ENCODE measurements at regions not wholly inside any gene's neighbourhood (a gene's known extent, or its start where the extent isn't known, plus 50 kb on each side); places are given as distances from the start of the nearest gene placed in this dataset.

DNA sequence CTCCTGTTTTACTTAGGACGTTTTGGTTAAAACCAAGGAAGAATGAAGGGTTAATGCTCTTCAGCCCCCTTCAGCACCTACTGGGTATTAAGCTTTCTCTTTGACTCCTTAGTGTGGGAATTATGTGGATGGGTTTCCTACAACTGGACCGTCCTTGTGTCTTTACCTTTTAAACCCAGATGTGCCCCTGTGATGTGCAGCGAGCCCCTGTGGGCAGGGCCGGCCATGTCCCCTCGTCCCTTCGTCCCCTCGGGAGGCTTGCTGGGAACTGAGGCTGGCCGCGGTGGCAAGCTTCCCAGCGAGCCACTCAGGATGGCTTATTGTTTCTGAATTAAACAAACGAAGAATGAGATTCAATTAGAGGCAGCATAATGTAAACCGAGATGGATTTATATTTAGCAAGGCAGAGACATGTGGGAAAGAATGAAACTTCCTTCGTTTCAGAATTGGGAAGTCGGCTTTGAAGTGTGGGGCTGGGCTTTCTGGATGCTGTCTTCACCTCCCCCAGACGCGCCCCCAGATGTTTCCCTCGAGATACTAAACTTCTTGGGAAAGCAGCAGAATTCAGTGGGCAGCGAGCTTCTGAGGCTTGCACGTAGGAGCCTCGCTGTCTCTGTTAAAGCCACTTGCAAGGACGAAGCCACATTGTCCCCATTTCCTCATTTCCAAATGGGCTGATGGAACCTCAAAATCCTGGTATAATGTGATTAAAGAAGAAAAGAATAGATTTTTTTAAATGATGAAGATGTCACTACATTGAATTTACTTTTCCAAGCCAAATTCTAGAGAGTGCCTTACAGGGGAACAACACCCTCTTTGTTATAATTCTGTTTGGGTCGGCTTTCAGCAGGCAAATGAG, 146.0 kb downstream of the VAPA start:
- DNase-seq = no peak

DNA sequence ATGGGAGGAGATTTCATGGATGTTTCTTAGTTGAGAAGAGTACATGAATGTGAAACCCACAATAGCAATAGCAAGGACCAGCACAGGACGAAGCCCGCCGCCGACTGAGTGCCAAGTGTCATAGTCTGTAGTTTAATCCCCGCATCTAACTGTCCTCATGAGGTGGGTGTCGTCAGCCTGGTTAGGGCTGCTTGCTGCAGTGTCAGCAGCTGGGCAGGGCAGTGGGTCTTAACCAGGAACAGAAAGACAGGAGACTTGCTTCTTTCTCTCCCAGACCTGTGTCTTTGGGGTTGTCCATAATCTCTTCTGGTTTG, 146.6 kb downstream of the VAPA start:
- DNase-seq = no peak

DNA sequence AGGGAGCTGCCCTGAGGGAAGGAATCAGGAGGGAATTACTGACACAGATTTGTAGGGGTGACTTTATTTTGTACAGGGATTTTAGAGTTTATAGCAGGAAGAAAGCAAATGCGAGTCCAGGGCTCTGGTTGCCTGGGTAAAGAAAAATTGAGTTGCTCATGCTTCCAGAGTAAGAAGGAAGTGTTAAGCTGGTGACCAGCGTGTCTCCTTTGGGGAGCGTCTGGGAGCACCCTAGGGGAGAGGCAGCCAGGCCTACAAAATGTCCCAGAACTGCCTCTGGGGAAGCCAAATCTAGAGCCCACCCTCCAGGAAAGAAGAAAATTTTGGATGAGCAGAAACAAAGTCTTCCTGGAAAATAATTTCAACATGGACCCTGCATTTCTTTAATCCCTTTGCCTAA, 147.0 kb downstream of the VAPA start:
- DNase-seq = no peak

DNA sequence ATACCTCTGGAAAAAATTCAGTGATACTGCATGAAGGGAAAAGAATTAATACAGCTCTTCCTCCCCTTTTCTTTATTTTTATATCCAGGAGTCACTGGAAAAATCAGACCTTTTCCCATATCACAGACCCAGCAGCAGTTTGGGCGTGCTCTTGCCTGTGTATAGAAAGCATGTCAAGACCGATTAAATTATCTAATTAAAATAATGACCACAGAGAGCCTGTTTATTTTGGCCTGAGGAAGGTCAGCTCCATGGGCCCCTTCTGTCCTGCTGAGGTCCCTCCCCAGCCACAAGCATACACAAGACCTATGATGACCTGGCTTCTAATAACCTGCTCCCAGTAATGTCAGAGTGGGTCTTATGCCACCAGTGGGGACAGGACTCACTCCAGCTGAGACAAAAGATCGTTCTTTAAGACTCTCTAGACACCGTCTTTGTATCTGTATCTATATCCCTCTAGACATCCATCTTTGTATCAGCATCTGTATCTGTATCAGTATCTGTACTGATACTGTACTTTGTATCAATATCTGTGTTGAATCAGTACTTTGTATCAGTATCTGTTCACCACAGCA, 147.8 kb downstream of the VAPA start:
- DNase-seq = no peak

DNA sequence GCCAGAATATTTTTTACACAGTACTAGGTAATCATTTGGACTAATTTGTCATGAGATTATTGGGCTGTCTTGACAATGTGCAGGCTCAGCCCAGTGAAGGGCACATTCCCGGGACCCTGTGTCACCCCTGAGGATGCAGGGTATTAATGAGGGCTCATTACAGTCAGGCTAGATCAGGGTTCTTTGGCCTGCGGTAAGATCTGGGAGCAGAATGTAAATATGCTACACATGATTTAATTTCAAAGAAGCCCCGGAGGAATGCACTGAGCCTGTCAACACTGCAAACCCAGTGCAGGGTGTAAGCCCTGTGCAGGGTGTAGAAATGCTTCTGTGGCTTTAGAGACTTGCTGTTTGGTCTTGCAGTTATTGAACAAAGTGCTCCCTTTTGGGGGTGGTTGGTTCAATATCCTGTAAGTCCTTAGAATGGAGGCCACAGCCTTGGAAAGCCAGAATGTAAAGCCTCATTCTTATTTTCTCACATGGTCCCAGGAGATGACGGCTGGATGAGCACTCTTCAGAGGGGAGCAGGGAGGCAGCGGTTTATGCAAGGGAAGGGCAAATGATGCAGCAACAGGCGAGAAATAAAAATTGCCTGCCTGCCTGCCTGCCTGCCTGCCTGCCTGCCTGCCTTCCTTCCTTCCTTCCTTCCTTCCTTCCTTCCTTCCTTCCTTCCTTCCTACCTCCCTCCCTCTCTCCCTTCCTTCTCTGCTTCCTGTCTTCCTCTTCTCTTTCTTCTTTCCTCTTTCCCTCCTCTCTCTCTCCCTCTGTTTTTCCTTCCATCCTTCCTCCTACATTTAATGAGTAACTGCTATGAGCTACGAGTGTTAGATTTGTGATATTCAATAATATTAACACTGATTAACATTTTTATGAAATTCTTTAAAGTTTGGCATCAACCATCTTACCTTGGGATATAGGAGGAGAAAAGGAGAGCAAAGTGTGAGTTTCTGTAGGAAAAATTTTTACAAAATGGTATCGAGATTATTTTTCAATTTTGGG, 148.8 kb downstream of the VAPA start:
- DNase-seq = no peak

DNA sequence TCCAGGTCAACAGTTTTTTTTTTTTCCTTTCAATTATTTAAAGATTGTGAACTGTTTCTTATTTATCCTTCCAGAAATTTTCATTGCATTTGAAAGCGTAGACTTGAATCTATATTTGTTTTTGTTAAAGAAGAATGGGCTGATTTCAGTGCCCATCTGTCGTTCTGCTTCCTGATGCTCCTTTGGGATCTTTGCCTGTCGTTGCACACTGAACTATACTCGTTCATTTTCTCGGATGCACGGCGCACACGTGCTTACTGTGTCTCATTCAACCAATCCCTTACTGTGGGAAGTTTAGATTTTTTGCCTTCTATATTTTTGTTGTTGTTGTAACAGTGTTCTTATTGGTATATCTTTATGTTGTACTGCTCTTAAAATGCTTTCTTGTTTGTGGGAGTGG, 149.7 kb downstream of the VAPA start:
- no peak for DNase-seq

DNA sequence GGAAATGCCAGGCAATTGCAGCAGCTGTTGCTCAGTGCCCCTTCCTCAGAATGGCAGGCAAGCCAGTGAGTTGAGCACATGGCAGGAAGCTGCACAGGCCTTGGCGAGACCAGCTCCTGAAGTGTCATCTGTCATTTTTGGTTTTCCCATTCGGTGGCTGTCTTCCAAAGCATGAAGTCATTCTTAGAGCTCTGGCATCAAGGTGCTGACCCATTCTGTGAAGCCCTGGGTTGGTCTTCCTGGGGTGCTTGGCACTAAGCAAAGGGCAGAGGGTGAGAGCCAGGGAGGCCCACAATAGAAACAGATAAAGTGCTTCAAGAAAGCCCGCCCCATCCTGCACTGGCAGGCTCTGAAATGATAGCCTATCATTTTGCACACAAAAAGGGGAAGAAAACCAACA, 150.5 kb downstream of the VAPA start:
- no peak for DNase-seq

DNA sequence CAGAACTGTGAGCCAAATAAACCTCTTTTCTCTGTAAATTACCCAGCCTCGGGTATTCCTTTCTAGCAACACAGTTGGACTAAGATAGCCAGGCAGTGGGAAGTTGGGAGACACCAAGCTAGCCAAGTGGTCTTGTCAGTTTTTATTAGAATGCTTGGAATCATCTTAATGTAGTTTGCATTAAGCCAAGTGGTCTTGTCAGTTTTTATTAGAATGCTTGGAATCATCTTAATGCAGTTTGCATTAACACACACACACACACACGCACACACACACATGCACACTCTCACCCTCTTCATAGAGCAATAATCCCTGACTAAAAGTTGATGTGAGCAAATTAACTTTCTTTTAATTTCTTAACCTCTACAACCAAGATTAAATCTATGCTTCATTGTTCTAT, 151.5 kb downstream of the VAPA start:
- DNase-seq = no peak

DNA sequence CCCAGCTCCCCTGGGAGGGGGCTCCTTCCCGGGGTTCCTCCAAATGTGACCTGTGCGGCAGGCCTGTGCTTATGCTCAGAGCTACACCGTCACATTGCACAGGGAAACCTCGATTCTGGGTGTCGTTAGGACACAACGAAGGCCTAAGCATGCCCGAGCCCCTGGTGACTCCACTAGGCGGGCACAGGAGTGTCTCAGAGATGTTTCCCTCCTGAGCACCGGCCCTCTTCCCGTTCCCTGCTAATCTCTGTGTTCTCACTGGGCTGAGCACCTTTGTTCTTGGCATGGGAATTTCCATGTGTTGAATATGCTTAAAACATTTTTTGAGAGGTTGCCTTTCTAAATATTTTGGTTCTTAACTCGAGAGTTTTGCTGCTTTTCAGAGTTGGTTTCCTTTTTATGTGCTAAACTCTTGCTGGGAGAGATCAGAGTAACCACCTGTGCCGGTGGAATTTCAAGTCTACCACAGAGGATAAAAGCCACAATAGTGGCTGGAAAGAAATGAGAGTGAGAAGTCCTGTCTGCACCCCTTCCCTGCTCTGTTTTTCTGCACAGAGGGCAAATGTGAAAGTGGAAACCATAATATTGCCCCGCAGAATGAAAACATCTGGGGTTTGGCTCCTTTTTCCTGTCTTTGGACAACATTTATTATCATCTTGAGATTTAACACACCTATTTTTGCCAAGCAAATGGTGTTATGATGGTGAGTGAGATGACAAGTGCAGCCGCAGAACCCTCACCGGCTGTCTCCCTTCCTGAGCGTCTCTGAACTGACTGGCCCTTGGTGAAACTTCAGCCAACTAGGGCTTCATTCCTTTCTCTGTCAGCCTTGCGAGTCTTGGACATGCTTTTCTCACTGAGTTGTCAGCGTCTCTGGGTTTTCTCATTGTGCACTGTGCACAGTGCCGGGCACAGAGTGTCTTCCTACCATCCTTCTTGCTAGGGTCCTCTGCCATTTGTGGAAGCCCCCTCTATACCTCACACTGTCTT, 154.1 kb downstream of the VAPA start:
- no peak for DNase-seq

DNA sequence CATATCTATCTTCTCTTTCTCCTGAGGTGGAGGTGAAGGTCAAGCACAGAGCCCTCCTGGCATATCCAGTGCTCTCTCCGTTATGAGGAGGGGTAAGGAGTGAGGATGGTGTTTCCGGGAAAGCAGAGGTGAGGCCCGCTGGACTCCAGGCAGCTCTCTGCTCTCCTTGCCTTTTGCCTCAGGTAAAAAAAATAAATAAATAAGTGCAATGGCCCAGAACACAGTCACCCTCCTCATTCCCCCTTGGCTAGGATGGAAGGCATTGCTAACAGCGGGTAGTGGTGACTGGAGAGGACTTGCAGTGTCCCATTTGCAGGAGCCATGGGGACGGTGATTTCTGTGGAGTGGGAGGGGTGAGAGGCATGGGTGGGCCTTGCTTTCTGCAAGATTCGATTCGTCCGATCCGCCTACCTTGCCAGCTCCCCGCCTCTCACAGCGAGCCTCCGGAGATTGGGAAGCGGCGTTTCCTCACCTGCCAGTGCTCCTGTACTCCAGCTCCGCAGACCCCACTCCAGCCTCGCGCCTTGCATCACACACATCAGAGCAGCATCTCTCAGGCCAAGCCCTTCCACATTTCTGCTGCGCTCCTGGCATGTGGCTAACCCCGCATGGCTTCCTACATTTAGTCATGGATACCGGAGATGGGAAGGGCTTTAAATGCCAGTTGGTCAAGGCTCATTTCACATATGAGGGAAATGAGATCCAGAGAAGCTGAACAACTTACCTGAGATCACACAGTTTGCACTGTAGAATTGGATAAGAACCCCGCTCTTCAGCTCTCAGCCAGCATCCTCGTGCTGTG, 155.2 kb downstream of the VAPA start:
- peak; percentile 13 for DNase-seq

DNA sequence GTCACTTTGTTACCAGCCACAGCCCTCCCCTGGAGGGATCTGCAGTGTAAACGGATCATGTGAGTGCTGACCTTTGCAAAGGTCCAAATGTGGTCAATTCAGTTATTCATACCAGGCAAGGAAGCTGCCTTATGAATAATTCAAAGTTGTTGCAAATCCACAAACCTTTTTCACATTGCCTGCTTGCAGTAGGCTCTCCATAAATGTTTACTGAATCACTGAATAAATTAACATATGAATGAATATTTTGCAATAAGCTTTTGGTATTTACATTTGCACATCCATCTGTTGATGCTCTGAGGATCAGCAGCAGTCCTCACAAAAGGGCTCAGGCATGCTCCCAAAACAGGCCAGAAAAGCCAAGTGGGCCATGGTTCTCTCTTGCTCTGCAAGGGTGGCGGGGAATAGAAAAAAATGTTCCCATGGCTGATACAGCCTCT, 156.8 kb downstream of the VAPA start:
- DNase-seq = no peak

DNA sequence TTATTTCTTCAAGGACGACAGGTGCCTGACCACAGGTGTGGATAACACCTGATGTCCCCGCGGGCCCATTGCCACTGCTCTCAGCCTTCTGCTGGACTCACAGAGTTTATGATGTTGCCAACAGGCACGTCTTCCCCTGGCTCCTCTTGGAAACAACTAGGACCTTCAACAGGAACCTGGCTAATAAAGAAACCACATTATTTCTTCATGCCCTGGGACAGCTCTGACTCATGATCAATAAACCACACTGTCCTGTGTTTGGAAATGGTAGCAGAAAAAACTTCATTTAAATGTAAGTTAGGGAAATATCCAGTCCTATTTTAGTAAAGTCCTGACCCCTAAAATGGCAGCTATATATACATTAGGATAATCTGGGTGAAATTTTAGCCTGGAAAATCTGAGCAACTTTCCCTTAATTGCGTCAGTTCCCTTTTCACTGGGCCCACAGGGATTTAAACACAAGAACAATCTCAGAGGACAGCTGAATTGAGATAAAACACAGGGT, 158.9 kb downstream of the VAPA start:
- no peak for DNase-seq

DNA sequence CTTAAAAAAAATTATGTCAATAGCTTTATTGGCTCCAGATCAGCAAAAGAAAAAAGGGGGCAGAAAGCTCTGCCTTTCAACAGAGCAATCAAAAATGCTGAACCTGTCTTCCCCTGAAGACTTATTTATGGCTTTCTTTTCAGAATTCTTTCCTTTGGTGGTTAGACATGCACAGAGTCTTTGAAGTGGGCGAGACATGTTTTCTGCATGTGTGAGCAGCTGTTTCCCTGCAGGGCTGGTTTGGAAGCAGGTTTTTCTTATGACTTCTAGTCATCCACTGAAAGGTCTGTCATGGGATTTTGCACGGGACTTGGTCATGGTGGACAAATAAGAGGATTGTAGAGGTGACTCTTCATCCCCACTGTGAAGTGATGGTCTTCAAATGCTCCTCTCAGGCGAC, 160.3 kb downstream of the VAPA start:
- DNase-seq = no peak

DNA sequence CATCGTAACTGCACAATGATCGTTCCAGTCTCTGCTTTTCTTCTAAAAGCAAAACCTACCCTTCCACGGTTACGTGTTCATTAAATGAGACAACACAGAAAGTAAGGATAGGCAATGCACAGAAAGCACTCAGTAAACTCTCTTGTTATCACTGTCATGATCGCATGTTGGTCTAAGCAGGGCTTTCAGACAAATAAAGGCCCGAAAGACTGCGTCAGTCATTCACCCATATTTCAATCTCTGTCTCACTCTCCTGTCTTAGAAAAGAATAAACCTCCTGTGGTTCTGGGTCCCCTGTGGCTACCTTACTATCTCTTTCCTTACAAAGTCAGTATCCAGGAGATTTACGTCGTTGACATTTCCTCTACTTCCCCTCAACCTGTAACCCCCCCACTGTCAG, 160.9 kb downstream of the VAPA start:
- DNase-seq = no peak

DNA sequence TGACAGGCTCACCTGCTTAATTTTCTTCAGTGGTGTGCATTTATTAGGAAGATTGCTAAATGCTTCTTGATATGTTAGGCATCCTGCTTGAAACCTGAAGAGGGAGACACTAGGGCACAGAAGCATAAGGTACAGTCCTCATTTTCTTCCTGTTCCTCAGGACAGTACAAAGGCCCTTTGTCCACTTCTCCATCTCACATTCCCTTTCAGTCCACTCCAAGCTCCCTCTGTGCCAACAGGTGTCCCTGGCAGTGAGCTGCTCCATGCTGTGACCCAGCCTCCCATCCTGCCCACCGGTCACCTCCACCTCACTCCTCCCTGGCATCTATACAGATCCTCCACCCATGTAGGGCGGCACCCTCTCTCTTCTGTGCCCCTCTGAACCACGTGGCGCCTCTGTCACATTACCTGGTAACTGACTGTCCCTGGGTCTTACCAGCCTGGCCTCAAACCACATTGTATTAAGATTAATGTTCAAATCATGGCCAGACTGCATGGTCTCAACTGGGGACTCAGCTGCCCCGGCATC, 162.8 kb downstream of the VAPA start:
- DNase-seq = no peak

DNA sequence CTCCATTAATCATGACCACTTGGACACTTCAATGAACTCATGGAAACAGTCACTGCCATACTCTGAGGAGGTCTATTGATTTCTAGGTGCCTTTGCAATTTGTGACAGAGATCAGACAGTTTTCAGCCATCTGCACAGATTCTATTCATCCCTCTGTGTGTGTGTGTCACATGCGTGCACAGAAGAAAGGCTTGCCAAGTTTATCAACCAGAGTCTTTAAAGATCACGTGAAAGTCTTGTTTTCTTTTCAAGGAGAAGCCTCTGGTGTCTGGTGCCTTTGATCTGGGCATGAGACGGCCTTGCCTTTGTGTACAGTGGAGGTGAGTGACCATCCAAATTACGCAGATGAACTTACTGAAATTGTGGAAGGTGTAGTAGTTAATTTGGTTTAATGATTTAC, 164.2 kb downstream of the VAPA start:
- DNase-seq = no peak

DNA sequence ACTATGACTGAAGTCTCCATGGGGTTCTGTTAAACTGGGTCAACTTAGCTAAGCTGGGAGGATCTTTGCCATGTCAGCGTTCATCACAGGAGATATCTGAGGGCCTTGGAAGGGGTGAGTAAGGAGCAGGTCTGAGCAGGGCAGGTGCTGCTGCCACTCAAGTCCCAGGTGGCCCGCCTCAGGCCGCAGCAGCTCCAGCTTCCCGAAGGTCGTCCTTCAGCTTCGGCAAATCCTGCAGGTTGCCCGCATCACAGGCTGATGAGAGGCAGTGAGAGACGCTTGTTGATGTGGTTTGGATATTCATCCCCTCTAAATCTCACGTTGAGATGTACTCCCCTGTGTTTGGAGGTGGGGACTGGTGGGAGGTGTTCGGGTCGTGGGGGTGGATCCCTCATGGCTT, 166.6 kb downstream of the VAPA start:
- DNase-seq = no peak

DNA sequence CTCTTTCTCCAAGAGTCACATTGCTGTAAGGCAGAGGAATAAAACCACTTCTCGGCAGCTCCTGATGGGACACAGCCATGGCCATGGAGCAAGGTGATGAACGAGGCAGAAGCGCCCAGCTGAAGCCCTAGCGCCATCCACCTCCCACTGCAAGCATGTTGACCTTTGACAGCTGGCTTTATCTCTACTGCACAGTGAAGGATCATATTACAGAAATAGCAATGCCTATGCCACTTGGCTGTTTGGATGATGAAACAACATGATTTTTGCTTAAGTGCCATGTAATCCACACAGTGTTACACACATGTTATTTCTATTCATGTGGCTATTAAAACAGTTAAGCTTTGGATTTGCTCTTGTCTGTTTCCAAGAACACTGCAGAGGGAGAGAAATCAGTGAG, 167.7 kb downstream of the VAPA start:
- no peak for DNase-seq

DNA sequence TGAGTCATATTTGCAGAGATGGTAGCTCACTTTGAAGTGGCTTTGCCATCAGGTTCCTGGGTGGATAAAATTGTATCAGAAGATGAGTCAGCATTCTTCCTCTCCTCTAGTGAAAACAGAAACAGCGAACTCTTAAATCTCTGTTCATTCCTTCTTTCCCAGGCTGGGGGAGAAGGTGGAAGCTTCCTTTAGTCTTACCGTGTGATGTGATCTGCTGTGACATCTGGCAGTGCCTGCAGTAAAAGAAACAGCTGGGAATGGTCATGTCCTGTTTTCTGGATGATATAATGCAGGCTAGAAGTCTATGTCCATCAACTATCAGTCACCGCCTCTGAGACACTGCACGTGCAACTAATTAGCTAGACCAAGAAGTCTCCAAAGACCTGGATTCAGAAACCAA, 171.6 kb downstream of the VAPA start:
- no peak for DNase-seq

DNA sequence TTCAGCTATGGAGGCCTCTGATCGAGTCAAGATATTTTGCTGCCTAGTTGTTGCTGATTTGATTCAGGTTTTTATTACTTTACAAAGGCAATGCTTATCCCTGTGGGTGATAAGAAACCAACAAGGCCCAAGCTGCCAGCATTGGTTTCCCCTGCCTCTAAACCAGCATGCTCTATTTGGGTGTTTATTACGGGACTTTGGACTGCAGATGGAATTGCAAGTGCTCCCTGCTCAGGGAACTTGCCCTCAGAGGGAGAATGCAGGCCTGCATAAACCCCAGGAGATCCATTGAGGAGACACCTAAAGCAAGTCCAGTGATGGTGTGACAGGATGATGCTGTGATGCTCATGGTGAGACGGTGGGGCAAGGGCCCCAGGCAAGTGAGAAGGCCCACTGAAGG, 172.1 kb downstream of the VAPA start:
- no peak for DNase-seq

All from NCI-H187 treated with DMSO at 0.1 percent for 48 hours (cell line).